NOMO-1 treated with dmso at 0.1 percent for 144 hours (cell line): ENCODE measurements at regions not wholly inside any gene's neighbourhood (a gene's known extent, or its start where the extent isn't known, plus 50 kb on each side); places are given as distances from the start of the nearest gene placed in this dataset.

Experiments used
- DNase-seq: peaks from one replicate; lab custom pipeline; 2025; ENCODE audit not compliant: unreplicated experiment; lab: John Stamatoyannopoulos, UW

DNA sequence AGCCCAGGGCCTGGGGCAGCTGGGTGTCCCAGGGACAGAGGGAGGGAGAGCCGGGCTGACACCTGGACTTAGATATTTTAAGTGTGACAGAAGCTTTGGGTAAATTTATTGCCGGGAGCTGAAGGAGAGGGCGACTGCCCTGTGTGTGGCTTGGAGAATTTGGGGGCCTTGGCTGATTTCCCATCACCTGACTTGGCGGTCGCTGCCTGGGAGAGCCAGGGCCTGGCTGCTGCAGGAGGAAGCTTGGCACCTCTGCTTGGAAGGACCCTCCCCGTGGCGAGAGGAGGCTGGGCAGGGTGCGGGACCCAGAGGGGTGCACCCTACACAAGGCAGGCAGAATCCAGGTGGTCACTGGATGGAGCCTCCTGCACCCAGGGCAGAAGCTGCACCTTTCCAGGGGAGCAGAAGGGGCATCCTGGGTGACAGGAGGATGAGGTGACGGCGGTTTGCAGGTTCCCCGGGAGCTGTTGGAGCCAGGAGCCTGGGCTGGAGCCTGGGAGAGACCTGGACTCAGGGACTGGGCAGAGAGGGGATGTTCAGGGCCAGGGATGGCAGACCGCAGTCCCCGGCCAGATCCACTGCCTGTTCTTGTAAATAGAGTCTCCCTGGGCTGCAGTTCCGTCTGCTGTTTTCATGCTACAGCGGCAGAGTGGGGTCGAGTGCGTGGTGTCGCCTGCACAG, 72.0 kb downstream of the RGS12 start:
- DNase-seq: no peak

DNA sequence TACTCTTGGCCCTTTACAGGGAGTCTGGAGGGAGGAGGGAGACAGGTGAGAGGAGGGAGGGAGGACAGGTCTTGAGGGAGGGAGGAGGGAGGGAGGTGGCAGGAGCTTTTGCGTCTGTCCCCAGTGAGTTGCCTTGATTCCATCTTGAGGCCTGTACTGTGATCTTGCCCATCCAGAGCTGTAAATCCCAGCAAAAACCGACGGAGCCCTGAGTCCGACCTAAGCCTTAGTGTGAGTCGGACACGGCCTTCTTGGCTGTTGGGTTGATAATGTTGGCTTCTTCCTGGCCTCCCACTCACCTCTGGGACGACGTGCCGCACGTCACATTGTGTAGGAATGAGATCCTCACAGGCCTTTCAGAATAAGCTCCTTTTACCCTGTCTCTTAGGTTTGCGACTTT, 72.5 kb downstream of the RGS12 start:
- DNase-seq: no peak

DNA sequence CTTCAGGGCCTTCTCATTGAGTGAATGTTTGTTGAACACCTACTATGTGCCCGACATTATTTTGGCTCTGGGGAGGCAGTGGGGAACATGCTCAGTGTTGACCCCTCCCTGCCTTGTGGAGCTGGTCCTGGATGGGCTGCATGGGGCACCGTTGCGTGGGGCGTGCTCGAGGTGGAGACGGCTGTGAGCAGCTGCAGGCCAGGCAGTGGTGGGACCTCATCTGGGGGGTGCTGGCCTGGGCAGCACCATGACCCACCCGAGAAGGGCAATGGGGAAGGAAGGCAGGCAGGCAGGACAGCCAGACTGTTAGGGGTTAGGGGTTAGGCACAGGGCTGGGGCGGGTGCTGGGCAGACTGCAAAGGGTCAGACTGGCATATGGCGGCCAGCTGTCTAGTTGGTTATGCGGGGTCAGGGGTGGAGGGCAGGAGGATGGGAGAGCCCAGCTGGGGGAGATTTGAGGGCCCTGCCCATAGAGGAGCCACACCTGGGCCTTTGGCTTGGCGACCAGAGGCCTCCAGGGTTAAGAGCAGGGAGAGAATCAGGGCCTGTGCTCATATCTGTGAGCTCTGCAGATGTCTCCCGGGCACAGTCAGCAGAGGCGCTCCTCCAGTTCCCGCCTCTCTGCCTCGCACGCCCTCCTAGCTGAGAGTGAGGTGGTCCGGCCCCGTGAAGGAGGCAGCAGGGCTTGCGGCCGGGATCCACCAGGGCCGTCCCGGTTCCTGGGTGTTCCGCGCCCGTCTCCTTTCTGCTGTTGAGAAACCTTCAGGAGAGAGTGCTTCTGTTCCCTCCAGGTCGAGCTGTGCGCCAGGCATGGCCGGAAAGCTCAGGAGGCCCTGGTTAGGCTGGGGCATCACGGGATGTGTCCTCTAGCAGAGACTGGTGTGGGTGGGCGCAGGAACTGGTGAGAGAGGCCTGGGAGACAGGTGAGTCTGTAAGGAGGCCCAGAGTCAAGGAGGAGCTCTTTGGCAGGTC, 73.3 kb downstream of the RGS12 start:
- no peak for DNase-seq

DNA sequence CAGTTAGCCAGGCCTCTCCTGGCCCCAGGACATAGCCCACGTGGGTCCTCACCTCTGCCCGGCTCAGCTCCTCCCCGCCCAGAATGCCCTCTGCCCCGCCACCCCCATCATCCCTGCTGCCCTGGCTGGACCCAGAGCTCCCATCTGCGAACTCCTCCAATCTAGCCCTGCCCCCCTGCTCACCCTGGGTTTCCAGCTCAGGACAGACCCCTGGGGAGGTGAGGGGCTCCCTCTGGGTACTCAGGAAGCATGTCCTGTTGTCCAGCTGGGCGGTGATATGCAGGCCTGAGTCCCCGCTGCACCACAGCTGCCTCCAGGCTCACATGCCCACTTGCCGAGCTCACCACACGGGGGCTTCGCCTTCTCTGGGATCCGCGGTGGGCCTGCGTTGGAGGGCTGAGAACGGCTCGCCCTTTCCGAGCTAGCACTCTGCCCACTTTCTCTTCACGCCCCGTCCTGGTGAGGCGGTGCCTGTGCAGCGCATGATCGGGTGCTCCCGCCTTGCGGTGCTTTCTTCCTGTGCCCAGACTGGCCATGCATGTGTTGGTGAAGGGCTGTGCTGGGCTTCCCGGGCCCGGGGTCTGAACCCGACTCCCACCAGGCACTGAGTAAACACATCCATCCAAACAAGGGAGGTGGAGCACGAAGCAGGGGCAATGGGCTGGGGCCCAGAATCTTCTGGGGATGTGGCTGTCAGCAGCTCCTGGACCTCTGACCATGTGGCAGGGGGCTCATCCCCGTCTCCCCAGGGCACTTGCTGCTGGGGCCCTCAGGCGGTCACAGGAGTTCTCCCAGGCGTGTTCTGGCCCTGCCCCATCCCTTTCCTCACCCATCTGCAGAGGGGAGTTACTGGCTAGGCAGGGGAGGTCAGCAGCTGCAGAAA, 74.3 kb downstream of the RGS12 start:
- DNase-seq: no peak

DNA sequence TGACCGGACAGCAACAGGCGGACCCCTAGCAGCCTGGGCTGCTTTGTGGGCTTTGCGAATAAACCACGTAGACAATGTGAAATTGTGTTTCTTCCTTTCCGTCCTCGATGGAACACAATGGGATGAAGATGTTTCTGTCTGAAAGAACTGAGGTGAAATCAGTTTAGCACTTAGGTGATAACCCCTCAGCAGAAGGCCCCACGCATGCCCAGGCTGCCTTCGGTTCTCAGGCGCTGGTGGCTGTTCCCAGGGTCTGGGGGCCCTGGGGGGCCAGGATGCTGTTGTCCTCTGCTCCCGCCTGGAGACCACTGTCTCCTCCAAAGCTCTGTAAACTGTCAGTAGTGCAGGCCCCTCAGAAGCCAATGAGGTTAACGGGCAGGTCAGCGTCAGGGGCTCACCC, 73.9 kb upstream of the HGFAC start:
- DNase-seq: no peak

DNA sequence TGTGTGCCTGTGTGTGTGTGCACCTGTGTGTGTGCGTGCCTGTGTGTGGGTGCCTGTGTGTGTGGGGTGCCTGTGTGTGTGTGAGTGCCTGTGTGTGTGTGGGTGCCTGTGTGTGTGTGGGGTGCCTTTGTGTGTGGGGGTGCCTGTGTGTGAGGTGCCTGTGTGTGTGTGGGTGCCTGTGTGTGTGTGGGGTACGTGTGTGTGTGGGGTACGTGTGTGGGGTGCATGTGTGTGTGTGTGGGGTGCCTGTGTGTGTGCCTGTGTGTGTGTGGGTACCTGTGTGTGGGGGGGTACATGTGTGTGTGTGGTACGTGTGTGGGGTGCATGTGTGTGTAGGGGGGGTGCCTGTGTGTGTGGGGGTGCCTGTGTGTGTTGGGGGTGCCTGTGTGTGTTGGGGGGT, 73.4 kb upstream of the HGFAC start:
- DNase-seq: no peak

DNA sequence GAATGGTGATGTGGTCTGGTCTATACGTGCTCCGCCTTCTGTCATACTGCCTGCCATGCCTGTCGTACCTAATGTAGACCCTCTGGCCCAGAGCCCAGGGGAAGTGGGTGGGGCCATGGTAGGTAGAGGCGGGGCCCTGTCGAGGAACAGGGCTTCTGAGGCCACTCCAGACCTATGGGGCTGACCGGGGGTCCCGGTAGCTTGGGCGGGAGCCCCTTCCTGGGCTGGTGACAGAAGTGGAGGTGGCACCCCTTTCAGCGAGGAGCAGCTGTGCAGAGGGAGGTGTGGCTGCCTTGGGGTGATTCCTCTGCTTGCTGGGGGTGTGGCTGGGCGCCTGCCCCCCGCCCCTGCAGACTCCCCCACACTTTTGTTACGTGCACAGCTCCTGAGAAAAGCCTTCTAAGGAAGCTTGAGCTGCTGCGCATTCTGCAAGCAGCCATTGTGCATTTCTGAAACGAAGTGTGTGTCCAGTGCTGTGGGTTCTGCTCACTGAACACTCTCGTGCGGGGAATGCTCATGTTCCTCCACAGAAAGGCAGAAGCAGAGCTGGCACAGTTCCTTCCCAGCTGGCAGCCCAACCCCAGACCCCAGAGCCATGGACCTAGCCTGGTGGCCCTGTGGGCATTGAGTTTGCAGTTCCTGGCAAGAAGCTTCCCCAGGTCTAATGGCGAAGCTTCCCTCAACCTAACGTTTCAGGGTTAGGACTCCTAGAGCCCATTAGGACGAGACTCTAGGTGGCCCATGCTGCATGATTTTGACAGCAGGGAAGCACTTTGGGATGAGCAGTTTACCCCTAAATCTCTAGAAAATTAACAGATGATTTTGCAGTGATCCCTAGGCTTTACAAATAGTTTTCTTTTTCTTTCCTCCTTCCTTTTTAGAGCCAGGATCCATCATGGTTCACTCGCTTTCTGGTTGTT, 72.7 kb upstream of the HGFAC start:
- DNase-seq: no peak

DNA sequence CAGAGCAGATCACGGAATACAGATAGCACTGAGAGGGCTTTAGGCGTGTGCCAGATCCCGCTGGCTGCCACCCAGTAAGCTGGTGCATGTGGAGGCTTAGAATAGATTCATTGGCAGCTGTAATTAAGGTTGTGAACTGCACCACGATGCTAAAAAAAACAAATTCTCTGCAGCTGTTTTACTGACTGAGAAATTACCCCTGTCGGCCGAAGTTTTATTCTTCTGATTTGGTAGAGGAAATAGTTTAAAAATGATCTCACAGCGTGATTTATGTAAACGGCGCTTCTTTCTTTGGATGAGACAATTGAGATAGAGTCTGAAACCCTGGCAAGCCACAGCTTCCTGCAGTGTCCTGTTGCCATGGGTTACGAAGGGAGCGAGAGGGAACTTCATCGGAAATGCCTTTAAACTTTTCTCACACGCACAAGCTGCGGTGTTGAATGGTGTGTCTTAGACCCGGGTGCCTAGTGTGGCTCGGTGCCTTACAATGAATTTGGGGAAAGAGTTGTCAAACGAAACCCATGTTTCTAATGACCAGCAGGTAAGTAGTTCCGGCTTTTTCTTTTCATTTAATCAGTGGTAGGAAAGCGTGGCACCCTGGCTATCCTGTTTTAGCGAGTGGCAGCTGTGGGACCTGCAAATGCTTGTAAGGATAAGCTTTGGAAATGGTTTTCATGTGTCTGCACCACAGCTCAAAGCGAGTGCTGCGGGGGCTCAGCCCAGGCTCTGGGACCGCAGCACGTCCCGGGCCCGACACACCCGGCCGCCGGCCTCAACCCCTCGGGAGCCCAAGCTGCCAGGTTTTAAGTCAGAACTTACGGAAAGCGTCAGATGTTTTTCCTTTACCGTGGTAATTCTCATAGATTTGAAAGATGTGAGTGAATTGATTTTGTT, 71.7 kb upstream of the HGFAC start:
- DNase-seq: peak; percentile 58

DNA sequence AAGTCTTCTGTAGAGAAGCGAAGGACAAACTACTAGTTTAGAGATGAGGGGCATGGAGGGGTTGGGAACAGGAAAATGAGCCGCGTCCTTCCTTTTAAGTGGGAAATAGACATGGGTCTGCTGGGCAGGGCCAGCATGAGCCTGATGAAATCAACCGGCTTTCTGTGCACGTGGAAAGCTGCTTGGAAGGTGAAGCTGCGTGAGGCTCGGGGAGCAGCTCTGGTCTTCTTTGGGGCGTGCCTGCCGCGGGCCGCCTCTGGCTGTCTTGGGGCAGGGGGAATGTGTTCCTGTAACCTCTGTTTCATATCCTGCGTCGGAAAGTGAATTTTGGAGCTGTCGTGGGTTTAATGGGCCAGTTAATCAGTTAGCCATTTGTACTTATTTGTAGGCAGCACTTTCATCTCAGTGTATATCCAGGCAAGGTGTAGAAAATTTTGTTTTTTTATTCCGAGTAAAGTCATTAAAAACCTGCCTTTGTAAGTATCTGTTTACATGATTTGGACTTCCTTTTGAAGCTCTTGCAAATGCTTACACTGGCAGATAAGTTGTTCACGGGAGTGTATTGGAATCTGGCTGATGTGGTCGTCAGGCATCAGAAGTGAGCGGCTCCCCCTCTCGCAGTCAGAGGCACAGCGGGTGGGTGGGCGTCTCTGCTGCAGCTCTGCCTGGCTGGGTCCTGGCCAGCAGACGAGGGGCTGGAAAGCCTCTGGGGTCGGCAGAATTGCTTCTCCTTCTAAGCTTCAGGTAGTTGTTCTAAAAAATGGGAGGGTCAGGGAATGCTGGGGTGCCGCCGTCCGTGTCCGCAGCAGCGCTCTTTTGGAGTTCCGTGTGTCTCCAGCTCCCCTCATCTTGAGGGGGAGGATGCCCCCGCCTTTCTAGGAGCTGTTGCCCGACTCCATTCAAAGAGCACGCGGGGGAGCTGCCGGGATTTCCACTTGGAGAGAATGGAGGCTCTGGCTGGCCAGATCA, 70.5 kb upstream of the HGFAC start:
- no peak for DNase-seq

DNA sequence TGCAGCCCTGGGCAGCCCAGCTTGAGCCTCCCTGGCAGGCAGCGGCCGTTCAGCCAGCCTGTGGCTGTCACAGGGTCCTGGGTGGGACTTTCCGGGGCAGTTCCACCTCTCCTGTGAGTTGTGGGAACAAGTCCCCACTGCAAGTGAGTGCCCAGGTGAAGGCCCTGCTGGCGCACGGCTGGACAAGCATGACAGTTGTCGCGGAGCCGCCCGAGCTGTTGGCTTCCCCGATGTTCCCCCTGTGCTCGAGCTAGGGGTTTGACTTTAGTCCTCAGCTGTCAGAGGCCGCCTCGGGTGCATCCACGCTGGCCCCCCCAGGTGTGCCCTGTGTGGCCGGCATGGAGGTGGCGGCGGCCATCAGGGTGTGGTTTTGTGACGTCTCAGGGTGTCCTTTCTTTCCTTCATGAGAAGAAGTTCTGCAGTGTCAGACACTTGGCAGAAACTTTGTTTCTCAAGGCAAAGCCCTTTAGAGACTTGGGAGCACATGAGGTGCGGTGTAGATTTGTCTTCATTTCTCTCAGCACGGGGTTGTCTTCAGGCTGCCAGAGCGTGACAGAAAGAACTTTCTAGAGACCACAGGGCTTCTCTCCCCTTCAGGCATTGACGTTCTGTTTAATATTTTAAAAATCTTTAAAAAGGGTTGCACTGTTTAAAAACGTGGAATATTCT, 69.4 kb upstream of the HGFAC start:
- DNase-seq: no peak

DNA sequence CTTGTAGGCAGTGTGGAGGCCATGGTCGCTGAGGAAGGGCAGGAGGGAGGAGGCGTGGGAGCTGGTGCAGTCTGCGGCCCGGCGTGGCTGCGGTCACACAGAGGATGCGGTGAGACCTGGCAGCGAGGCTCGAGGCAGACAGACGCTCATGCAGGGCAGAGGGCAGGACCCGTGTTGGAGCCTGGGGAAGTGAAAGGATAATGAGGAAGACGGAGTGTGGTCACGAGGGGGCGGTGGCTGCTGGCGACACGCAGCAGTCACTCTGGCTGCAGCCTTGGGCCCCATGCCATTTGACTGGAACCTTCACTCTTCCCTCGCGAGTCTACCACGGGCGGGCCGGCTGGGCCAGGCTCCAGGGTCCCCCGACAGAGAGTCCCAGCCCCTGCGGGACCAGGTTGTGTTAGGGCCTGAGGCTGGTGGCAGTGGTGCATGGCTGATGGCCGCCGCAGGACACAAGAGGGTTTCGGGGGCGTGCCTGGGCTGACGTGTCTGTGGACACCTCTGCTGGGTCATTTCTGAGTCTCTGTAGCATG, 68.8 kb upstream of the HGFAC start:
- DNase-seq: peak; percentile 96

DNA sequence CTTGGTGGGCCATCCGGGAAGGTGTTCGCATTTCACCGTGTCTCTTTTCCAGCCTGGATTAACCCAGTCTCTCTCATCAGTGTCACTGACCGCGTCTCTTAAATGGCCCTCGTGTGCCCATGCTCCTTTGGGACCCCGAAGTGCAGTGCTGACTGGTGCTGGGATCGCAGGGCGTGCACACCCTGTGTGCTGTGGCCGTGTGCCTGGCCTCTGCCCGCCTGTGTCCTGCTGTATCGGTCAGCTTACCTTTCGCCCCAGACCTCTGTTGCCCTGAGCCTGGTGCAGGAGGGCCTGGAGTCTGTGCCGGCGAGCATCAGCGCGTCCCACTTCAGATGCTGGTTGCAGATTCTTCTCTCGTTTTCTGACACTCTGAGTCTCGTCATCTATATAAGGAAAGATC, 68.3 kb upstream of the HGFAC start:
- no peak for DNase-seq

DNA sequence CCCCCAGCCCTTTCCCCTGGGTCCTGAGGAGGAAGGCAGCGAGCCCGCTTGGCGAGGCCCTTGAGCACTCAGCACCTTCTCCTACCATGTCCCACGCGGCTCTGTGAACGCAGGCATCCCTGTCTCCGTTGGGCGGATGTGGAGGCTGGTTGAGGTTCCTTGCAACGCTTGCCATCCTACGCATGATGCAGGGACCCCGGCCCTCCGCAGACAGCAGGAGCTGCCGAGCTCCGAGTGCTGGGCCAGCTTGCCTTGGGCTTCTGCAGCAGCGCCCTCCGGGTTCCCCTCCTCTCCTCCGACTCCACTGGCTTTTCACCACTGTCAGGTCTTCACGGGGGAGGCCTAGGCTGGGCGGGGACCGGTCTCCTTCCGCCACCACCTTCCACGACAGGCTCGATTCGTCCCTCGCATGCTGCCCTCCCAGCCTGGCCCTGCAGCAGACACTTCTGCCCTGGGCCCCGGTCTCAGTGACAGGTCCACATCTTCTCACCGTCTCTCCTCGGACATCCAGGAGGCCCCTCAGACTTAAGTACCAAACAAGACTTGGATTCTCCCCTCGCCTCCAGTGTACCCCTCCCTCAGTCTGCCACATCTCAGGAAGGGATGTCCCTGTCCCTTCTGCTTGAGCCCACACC, 67.6 kb upstream of the HGFAC start:
- no peak for DNase-seq

DNA sequence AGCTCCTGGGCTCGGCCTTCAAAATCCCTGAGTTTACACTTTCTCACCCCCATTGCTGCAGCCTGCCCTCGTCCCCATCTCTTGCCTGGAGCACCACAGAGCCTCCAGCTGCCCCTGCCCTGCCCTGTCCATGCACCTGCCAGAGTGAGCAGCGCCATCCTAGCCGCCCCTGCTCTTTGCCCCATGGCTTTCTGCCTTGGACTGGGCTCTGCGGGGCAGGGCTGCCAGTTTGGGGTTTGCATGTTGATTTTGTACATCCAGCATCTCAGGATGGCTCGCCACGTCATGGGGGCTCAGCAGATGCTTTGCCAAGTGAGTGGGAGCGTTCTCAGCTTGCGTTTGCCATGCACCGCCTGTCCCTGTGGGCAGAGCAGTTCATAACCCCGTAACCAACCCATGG, 67.1 kb upstream of the HGFAC start:
- no peak for DNase-seq

DNA sequence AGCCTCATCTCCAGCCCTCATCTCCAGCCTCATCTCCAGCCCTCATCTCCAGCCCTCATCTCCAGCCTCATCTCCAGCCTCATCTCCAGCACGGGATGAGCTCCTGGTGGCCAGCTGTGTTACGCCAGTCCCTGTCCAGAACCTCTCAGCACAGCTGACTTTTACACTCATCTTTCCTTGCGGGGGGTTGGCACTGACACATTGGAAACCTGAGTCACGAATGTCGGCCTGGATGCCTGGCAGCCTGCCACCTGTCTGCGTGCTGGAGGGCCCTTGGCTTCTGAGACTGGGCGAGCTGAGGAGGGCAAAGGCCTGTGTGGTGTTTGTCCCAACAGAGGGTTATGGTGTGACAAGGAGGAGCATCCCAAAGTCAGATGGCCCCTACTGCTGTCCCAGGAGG, 66.1 kb upstream of the HGFAC start:
- no peak for DNase-seq

DNA sequence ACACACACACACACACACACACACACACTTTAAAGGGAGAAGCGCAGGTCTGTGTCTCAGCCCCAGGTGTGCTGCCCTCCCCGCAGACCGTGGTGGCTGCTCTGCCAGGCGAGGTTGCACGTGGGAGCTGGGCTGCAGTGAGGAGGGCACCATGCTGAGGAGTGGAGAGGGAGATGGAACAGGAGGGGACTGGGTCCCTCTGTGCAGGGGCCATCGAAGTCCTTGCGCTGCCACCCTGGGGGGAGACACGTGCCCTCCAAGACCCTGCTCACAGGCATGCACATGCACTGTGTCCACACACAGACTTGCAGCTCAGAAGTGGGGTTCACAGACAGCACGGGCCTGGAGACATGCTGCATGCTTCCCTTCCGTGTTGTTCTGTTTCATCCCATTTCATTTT, 65.5 kb upstream of the HGFAC start:
- no peak for DNase-seq

DNA sequence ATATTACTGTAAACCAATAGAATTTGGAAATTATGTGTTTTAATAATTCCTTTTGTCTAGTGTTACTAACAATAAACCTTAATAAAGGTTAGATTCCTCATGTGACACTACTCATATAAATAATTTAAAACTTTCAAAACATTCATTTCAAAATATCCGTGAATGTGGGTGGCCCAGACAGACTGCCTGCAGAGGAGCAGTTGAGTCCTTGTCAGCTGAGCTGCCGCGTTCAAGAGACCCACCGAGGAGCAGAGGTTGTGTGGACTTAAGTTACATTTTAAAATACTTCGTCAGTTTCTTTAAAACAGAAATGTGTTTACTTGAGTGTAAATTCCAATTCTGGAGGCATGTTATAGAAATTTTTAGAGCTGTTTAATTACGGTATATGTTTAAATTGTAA, 64.2 kb upstream of the HGFAC start:
- no peak for DNase-seq
